ENCODE measurements at regions not wholly inside any gene's neighbourhood (a gene's known extent, or its start where the extent isn't known, plus 50 kb on each side); places are given as distances from the start of the nearest gene placed in this dataset.

DNA sequence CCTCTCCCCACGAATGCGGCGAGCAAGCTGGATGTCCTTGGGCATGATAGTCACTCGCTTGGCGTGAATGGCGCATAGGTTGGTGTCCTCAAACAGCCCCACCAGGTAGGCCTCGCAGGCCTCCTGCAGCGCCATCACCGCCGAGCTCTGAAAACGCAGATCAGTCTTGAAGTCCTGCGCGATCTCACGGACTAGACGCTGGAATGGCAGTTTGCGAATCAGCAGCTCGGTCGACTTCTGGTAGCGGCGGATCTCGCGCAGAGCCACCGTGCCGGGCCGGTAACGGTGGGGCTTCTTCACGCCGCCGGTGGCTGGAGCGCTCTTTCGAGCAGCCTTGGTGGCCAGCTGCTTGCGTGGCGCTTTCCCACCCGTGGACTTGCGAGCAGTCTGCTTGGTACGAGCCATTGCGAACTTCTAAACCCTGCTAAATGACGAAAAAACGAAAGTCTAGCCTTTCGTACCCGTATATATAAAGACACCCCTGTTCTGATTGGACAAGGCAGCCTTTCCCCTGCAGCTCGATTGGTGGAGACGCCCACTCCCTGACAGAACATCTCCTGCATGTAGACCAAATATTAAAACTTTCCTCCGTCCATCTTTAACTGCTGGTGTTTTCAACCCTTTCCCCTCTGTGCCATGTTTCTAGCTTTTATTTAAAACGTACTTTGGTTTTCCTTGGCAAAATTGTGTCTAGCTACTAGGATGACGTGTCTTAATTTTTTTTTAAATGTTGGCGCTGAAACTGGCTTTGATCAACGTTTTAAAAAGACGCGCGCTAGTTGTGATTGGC is 109.8 kb downstream of the HFE start:
- DNase-seq (ENCODE audit: low read depth, low spot score) = peak; percentile 69

DNA sequence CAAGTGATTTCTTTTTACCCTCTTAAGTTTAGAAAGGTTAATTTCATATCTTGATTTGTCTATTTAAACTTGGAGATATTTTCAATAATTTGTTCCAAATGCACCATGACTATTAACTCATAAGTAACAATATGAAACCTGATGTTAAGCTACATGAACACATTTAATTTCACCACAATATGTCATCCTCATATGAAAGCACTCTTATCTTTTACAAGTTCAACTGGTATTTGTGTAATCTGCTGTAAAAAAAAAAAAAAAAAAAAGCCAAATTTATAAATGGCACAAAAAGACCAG is 110.4 kb downstream of the HFE start:
- DNase-seq (ENCODE audit: low read depth, low spot score) = no peak

DNA sequence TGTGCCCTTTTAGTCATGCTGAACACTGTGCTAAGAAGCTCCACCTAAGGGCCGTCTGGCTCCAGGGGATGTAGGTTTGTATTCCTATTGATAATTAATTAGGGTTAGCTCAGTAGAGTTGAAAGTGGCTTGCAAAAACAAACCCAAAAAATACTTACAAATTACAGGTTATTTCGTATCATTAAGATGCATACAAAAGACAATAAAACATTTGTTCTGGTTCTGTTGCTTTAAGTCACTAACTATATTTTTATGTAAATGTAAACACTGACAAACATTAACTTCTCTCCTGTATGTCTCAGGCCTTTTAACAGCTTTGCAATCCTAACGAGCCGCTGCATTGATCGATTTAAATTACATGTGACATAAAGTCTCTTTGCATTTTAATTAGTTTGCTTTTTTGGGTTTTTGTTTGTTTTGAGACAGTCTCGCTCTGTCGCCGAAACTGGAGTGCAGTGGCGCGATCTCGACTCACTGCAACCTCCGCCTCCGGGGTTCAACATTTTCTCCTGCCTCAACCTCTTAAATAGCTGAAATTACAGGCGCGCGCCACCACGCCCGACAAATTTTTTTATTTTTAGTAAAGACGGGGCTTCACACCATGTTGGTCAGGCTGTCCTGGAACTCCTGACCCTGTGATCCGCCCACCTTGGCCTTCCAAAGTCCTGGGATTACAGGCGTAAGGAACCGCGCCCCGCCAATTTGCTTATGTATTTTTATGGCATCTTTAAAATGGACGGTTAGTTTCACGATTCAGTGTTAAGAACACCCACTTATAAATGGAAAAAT is 110.9 kb downstream of the HFE start:
- no peak for DNase-seq (ENCODE audit: low read depth, low spot score)

DNA sequence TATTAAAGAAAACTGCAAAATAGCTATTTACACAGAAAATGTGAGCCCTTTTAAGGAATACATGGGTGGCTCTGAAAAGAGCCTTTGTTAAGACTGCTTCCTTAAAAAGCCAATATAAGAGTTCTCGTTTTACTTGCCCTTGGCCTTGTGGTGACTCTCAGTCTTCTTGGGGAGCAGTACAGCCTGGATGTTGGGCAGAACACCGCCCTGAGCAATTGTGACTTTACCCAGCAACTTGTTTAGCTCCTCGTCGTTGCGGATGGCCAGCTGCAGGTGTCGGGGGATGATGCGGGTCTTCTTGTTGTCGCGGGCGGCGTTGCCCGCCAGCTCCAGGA is 111.5 kb downstream of the HFE start:
- no peak for DNase-seq (ENCODE audit: low read depth, low spot score)

DNA sequence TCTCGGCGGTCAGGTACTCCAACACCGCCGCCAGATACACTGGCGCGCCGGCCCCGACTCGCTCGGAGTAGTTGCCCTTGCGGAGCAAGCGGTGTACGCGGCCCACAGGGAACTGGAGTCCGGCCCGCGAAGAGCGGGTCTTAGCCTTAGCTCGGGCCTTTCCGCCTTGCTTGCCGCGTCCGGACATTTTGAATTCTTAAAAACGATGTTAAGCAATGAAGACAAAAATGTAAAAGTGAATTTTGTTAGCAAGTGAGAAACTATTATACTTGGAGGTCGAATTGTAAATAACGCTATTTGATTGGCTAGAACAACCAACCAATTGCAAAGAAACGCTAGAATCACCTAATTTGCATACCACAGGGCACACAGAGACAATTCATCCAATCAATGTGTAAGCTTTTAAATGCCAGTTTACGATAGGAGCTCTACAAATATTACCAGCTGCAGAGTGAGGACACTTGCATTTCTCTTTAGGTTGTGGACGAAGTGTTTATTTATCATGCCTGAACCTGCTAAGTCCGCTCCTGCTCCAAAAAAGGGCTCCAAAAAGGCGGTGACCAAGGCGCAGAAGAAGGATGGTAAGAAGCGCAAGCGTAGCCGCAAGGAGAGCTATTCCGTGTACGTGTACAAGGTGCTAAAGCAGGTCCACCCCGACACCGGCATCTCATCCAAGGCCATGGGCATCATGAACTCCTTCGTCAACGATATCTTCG is 112.0 kb downstream of the HFE start:
- DNase-seq (ENCODE audit: low read depth, low spot score) = peak; percentile 90

DNA sequence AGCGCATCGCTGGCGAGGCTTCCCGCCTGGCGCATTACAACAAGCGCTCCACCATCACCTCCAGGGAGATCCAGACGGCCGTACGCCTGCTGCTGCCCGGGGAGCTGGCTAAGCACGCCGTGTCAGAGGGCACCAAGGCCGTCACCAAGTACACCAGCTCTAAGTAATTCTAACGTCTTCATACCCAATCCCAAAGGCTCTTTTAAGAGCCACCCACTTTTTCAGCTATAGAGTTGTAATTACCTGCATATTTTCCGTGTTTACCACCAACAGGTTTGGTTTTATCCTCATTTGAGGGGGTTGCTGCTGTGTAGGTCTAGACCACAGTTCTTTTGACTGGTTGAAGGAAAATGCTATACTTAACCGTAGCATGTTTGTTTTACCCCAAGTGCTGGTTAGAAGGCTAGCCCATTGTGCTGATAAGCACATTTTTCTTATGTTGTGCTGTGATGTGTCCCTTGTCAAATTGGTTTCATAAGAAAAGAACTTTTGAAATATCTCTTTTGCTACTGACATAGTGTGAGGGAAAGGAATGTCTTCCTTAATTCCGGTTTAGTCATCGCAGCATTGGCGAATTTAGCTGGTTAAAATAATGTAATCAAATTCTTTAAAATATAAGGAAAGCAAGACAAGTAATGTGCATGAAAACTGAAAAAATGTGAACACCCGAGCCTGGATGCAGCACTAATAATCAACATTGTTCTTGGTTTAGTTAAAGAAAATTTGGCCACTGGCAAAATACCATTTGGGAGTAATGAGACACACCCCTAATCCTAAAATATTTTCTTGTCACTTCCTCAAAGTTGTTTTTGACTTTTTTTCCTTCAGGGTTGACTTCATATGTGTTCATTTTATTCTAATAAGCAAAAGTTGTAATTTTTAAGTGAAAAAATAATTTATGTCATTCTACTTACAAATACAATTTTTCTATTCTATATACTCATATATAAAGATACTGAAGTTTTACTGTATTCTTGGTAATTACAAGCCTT is 112.8 kb downstream of the HFE start:
- DNase-seq (ENCODE audit: low read depth, low spot score) = no peak

DNA sequence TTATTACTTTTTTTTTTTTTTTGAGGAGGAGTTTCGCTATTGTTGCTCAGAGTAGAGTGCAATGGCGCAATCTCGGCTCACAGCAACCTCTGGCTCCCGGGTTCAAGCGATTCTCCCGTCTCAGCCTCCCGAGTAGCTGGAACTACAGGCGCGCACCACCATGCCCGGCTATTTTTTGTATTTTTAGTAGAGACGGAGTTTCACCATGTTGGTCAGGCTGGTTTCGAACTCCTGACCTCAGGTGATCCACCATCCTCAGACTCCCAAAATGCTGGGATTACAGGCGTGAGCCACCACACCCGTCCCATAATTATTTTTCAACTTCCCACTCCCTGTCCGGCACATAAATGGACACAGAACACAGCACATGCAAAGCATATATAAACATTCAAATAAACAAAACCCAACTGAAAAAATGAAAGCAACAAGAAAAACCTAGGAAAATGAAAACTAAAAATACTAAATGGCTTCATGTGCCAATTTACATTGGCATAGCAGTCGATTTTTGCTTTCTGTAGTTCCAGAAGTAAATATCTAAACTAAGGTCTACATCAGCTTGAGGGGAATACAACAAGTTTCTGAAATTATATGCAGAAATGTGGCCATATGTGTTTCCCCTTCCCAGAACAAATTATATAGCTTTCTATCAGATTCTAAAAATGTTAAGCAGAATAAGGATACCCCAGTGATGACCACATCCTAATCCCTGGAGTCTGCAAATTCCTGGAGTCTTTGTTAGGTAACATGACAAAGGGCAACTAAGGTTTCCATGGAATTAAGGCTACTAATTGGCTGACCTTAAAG is 113.9 kb downstream of the HFE start:
- no peak for DNase-seq (ENCODE audit: low read depth, low spot score)

DNA sequence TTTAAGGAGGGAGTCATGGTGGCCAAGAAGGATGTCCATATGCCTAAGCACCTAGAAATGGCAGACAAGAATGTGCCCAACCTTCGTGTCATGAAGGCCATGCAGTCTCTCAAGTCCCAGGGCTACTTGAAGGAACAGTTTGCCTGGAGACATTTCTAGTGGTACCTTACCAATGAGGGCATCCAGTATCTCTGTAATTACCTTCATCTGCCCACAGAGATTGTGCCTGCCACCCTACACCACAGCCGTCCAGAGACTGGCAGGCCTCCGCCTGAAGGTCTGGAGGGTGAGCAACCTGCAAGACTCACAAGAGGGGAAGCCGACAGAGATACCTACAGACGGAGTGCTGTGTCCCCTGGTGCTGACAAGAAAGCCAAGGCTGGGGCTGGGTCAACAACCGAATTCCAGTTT is 115.0 kb downstream of the HFE start:
- DNase-seq (ENCODE audit: low read depth, low spot score) = no peak

DNA sequence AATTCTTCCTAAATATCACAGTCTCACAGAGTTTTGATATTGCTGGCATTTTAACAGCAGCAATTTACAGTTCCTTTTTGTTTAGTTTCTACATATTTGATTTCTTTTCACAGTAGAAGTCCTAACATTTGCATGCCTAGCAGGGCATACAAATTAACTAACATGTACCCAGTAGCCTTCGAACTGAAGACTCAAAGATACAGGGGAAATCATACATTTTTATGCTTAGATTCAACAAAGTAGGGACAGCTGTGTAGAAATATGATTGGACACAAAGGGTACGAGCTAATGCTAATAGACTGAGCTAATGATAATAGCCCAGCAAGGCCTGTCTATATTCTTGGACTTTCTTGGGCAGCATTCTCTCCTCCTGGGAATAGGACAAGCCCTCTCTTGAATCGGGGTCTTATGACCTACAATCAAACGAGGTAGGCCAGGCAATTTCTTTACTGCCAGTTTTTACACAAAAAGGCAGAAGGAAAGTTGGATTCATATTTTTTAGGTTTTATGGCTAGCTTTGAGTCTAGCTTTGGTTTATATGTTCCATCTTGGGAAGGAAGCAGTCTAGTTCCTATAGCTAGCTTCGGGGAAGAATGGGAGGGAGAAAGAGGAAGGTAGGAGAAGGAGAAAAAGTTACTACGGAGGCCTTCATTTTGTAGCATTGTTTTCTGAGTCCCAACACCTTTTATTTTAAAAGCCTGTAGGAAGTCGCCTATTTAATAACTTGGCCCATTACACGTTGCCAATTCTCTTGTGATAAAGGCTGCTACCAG is 115.8 kb downstream of the HFE start:
- no peak for DNase-seq (ENCODE audit: low read depth, low spot score)

DNA sequence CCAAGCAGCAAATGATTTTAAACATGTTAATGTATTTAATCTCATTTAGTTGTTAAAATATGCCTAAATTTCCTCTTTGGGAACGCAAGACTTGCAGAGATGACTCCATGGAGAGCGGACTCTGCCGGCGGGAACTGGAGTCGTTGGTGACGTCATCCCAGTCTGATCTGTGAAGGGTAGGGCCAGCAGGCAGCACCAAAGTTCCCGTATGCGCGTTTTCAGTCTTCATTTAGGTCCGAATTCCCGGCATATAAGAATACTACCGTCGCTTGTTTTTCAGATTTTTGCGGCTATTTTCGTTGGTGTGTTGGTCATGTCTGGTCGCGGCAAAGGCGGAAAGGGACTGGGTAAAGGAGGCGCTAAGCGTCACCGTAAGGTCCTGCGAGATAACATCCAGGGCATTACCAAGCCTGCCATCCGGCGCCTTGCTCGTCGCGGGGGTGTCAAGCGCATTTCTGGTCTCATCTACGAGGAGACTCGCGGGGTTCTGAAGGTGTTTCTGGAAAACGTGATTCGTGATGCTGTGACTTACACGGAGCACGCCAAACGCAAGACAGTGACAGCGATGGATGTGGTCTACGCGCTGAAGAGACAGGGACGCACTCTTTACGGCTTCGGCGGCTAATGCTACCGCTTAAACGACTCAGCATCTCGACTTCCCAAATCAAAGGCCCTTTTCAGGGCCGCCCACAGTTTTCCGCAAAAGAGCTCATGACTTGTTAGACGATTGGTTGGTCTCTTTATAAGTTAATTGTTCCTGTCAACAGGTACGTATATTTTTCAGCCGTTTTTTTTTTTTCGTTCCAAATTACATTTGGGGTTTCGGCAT is 117.3 kb downstream of the HFE start:
- peak; percentile 90 for DNase-seq (ENCODE audit: low read depth, low spot score)

DNA sequence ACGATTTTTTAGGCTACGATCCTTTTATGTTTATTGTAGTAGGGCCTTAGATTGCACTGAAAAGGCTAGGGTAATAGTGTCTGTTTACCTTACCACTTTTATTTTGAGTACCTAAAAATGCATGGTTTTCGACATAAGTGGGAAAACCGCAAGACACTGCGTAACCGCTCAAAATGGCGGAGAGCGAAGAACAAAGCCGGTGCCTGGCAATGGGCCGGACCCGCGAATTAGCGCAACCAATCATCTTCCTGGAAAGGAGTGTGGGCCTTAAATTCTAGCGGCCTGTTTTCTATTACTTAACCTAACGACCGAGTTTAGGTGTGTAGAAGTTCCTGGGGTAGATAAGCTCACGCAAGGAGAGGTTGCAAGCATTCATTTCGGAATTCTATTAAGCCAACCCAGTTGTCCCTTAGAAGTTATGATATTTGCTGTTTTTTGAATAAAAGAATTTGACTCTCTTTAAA is 118.0 kb downstream of the HFE start:
- no peak for DNase-seq (ENCODE audit: low read depth, low spot score)

DNA sequence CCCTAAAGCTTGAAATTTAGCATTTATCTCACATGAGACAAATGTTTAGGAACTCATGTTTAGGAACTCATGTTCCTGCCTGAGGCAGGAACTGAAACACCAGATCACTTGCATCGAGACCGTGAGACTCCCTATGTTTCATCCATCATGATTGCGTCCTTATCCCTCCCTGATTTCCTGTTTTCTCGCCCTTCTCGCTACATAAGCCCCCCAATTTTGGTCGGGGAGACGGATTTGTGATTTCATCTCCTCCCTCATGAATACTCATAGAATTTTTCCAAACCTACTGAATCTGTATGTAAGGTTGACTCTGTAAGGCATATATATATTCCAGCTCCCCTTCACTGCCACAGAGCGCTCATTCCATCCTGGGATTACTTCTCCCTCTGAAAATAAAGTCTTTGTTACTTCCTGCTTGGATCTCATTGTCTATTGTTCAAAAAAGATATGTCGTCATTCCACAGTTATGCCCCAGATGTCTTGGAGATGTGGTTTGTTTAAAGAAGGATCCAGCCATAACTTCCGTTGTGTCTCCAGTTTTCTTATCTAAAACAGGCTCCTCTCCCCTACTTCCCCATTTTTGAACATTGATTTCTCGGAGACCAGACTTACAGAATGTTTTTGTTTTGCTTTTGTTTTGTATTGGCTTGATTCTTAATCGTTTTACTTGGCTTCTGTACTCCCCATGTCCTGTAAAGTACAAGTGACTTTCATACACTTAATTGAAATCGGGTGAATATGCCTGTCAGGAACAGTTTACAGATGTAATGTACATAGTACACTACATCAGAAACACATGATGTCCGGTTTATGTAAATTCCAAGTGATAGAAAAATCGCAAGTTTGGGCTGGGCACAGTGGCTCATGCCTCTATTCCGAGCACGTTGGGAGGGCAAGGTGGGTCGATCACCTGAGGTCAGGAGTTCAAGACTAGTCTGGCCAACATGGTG is 118.7 kb downstream of the HFE start:
- DNase-seq (ENCODE audit: low read depth, low spot score) = no peak

DNA sequence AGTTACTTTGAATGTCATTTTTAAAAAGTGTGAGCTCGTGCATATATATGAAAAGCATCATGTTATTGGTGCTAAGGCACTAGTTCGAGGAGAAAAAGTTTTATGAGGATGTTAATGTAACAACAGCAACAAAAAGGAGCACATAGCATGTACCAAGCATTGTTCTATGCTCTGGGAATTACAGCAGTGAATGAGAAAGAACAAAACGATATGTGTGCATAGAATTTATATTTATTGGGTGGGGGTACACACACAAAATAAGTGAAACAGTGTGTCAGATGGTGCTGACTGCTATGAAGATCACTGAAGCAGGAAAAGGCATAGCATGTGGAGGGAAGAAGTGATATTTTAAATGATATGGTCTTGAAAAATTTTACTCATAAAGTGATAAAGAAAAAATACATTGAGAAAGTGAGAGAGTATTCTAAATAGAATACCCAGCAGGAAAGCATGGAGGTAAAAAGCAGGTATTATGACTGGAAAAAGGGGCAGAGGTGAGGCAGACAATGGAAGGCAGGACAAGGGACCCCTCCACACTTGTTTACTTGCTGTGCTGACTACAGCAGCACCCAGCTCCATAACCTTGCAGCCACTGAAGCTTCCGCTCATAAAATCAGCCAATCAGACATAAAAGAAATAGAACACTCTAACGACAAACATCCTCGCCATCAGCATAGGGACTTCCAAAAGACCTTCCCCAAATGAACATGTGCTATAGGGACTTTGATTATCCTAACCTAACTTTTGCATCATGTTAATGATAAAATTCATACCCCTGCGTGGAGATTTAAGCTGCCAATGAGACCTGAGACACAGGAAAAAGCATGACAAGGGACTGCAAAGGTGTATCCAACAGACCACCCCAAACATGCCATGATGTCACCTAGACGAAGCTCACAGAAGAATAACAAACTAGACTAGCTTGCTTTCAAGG is 119.9 kb downstream of the HFE start:
- DNase-seq (ENCODE audit: low read depth, low spot score) = no peak

DNA sequence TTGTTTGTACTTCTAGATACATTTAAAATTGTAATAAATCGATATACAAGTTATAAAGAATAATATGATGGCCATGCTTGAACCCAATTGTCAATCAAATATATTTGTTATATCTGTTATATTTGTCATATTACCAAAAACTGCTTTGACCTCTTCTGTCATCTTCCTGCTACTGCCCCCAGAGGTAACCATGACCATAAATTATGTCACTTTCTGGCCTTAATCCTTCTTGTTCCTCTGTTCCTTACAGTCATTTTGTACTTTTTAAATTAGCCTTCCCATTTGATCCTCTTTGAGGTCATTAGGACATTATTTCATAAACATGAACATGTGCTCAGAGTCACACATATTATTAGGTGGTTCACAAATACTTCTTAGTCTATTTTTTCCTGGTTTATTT is 124.7 kb downstream of the HFE start:
- no peak for DNase-seq (ENCODE audit: low read depth, low spot score)

DNA sequence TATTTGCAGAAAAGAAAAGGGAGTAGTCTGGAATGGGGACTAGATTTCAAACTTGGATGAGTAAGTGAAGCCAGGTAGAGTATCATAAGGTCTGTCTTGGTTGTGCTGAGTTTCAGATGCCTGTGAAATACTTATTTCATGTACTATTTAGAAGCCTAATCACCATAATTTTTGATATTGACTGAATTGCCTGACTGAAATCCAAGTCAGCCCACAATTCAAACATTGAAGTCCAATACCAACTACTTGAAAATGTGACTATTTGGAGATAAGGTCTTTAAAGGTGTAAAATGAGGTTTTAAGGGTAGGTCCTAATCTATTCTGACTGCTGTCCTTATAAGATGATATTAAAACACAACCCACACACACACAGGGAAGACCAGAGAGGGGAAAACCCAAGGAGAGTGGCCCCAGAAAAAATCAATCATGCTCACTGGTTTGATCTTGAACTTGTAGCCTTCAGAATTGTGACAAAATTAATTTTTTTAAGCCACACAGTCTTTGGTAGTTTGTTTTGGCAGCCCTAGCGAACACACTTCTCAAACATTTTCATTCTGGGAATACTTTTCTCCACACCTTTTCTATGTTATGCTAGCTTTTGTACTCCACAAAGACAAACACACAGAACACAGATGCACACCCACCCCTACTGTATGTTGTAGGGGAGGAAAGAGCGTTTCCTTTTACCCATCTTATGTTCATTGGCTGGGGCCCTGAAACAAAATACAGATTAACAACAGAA is 126.3 kb downstream of the HFE start:
- DNase-seq (ENCODE audit: low read depth, low spot score) = no peak

Data from brain pericyte (primary cell).